Lung (tissue), 11 donors: ENCODE measurements at regions not wholly inside any gene's neighbourhood (a gene's known extent, or its start where the extent isn't known, plus 50 kb on each side); places are given as distances from the start of the nearest gene placed in this dataset.

Experiments
- ATAC-seq: fragments of 200-7000 bp; cut with Tn5 transposase; one replicate; pipeline ENCODE4 v1.9.1; 2020; ENCODE audit warnings: moderate number of reproducible peaks; ENCODE audit not compliant: insufficient read depth, low FRiP score
- DNase-seq, 3 donors: peaks; one replicate each; pipeline ENCODE4 v3.0.0-alpha.2; 2013 to 2017
- H3K27ac ChIP-seq, 2 donors: one replicate each; pipeline ENCODE4 v1.5.1; 2013; ENCODE audit warnings: mild to moderate bottlenecking in 2 of 2, moderate library complexity in 2 of 2, control low read depth in 1 of 2, inconsistent platforms in 1 of 2, low read depth in 1 of 2, low read length in 1 of 2
- H3K27me3 ChIP-seq, 3 donors: one replicate each; pipeline ENCODE4 v1.5.1; 2013; ENCODE audit warnings: low read length in 2 of 3; ENCODE audit not compliant: control insufficient read depth in 3 of 3, insufficient read depth in 3 of 3
- H3K36me3 ChIP-seq, 4 donors: one replicate each; pipeline ENCODE4 v1.5.1; 2013; ENCODE audit warnings: low read length in 4 of 4, mild to moderate bottlenecking in 1 of 4, moderate library complexity in 1 of 4; ENCODE audit not compliant: control insufficient read depth in 4 of 4, insufficient read depth in 4 of 4
- H3K4me1 ChIP-seq, 5 donors: one replicate each; pipeline ENCODE4 v1.5.1; 2013; ENCODE audit warnings: low read length in 5 of 5, mild to moderate bottlenecking in 2 of 5, moderate library complexity in 1 of 5; ENCODE audit not compliant: control insufficient read depth in 5 of 5, insufficient read depth in 5 of 5
- H3K4me3 ChIP-seq: one replicate; pipeline ENCODE4 v1.5.1; 2013; ENCODE audit warnings: mild to moderate bottlenecking, control low read depth, moderate library complexity
- H3K9ac ChIP-seq, 2 donors: one replicate each; pipeline ENCODE4 v1.5.1; 2013; ENCODE audit warnings: low read length in 2 of 2, control low read depth in 1 of 2; ENCODE audit not compliant: insufficient read depth in 1 of 2
- H3K9me3 ChIP-seq, 4 donors: one replicate each; pipeline ENCODE4 v1.5.1; 2013; ENCODE audit warnings: low read length in 3 of 4, mild to moderate bottlenecking in 1 of 4, moderate library complexity in 1 of 4; ENCODE audit not compliant: control insufficient read depth in 4 of 4, insufficient read depth in 3 of 4
- CTCF ChIP-seq: IDR thresholded peaks from 2 replicates; pipeline ENCODE4 v1.5.1; 2012; ENCODE audit warnings: mild to moderate bottlenecking; ENCODE audit errors: control extremely low read depth, extremely low read depth
- WGBS, 2 donors: extraction: QIAGEN DNeasy Blood & Tissue Kit; methylation state at CpG; one replicate each; pipeline ENCODE4 v1.1.7; 2013; 5-methylcytosine and 5-hydroxymethylcytosine counted together
- donor health status: control.
- donor health status: control.
- donor health status: Bipolar disorder and iron deficiency.
- donor health status: healthy.
- donor health status: DM: yes; HTN: yes; CAD: no.

- Histone ChIP-seq H3K36me3 (no peaks in the 10 kb centered on the region), H3K4me1 (no peaks in the 10 kb centered on the region), H3K27me3 (no peaks in the 10 kb centered on the region), H3K9ac (no peak overlapping the region), H3K9me3 (peaks cover 0 to 4% (median 0%) of the 10 kb centered on the region in 4 donors), H3K4me3 (no peak overlapping the region), H3K27ac (no peak overlapping the region)
- 72 to 83% methylated on average over 2 of the region's 2 CpGs for WGBS, 2 donors
- no peak for ATAC-seq
- TF ChIP-seq CTCF = no peak
- no peak for DNase-seq
These were observed 175.4 kb downstream of the ETNK1 start for GRCh38 chr12:22800332-22800731.

DNA sequence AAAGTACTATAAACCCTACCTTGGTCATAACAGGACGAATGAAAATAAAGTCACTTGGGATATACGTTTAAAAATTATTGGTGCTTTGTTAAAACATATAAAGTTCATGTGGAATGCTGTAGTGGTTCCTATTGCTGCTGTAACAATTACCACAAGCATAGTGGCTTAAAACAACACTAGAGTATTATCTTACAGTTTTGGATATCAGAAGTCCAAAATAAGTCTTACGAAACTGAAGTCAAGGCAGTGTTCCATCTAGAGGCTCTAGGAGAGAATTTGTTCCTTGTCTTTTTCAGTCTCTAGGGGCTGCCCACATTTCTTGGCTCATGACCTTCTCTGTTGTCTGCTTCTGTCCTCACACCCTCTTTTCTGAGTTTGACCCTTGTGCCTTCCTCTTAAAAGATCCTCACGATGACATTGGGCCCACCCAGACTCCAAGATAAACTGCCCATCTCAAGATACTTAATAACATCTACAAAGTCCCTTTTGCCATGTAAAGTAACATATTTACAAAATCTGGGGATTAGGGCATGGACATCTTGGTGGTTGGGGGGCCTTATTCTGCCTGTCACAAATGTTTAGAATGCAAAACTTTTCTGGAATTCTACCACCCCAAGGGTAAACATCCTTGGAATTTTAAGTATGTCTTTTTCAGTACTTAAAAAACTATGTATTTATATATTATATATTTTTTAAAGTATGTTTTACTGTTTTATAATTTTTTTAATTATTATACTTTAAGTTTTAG, 178.1 kb downstream of the ETNK1 start:
- no peaks in the 10 kb centered on the region for H3K36me3 ChIP-seq
- H3K27ac ChIP-seq = no peak overlapping the region
- no peak overlapping the region for H3K4me3 ChIP-seq
- no peak for TF ChIP-seq CTCF
- H3K9ac ChIP-seq = no peak overlapping the region
- DNase-seq (no peak), ATAC-seq (no peak)
- no peaks in the 10 kb centered on the region for H3K4me1 ChIP-seq
- peaks cover 0 to 4% (median 0%) of the 10 kb centered on the region in 4 donors for H3K9me3 ChIP-seq
- 85 to 86% methylated on average over 4 of the region's 4 CpGs for WGBS, 2 donors
- no peaks in the 10 kb centered on the region for H3K27me3 ChIP-seq

DNA sequence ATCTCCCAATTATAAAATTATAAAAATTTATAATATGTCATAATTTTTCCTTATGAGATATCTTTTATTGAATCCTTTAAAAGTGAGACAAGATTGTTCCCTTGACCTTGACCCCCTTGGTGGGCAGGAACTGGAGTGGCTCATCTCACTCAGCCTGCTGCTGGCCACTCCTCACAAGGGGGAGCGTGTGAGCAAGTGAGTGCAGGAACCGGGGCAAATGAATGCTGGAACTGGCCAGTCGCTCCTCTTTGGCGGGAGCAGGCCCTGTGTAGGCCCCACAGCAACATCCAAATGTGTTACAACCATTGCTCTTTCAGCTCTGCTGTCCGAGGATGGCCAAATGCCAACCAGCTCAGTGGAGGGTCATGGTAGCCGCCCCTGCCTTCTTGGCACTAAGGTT, 178.8 kb downstream of the ETNK1 start:
- WGBS, 2 donors = 88 to 91% methylated on average over 6 of the region's 6 CpGs

More for the DNA sequence above, 178.8 kb downstream of the ETNK1 start:
- peaks cover 0 to 2% (median 0%) of the 10 kb centered on the region in 5 donors for H3K4me1 ChIP-seq
- H3K9me3 ChIP-seq = peaks cover 0 to 4% (median 0%) of the 10 kb centered on the region in 4 donors
- H3K4me3 ChIP-seq = no peak overlapping the region
- no peak for DNase-seq
- H3K36me3 ChIP-seq = no peaks in the 10 kb centered on the region
- no peaks in the 10 kb centered on the region for H3K27me3 ChIP-seq
- no peak for ATAC-seq
- no peak for TF ChIP-seq CTCF
- no peak overlapping the region for H3K27ac ChIP-seq
- H3K9ac ChIP-seq = no peak overlapping the region
